ENCODE measurements at regions not wholly inside any gene's neighbourhood (a gene's known extent, or its start where the extent isn't known, plus 50 kb on each side); places are given as distances from the start of the nearest gene placed in this dataset.

GRCh38 chr9:100939636-100940035, 88.9 kb upstream of the PLPPR1 start:
- ChIA-PET CTCF (no interaction called here), POLR2A (no interaction called here)
- no peak for DNase-seq (ENCODE audit: extremely low spot score)
- TF ChIP-seq FOXA1 (IDR thresholded peaks at IDR 0.05) (no peak), PKNOX1 (IDR thresholded peaks at IDR 0.05) (no peak), FOXK2 (IDR thresholded peaks at IDR 0.05) (no peak), FOXM1 (IDR thresholded peaks at IDR 0.05; ENCODE audit: borderline replicate concordance) (no peak), SP1 (IDR thresholded peaks at IDR 0.05) (no peak), ELF4 (IDR thresholded peaks at IDR 0.05) (no peak), ZNF384 (IDR thresholded peaks at IDR 0.05) (no peak), HDGF (IDR thresholded peaks at IDR 0.05; ENCODE audit: borderline replicate concordance) (no peak), SUZ12 (IDR thresholded peaks at IDR 0.05) (no peak), LEF1 (IDR thresholded peaks at IDR 0.05; ENCODE audit: borderline replicate concordance) (no peak), BHLHE40 (IDR thresholded peaks at IDR 0.05; ENCODE audit: borderline replicate concordance) (no peak), TARDBP (IDR thresholded peaks at IDR 0.05) (no peak), ARNT (IDR thresholded peaks at IDR 0.05) (no peak), L3MBTL2 (conservative IDR thresholded peaks at IDR 0.05) (no peak), CTBP1 (IDR thresholded peaks at IDR 0.05; ENCODE audit: borderline replicate concordance) (no peak), NFRKB (IDR thresholded peaks at IDR 0.05) (no peak)

DNA sequence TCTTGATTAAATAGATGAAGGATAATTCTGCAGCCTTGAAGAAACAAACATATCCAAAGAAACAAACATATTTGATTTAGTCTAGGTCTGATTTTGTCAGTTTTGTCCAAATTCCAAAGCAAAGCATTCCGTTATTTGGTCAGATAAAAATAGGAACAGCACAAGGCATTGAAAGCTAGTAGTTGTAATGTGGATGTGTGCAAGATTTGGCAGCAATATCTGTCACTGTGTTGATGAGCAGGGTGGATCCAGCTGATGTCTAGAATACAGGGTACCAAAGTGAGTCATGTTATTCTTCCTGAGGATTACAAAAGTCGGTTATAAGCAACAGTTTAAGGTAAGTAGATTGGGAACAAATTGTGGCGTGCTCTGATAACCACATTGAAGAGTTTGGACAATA, 69.3 kb upstream of the PLPPR1 start:
- TF ChIP-seq ELF4 (IDR thresholded peaks at IDR 0.05), result no peak
- no peak for TF ChIP-seq L3MBTL2 (conservative IDR thresholded peaks at IDR 0.05)
- no peak for TF ChIP-seq SP1 (IDR thresholded peaks at IDR 0.05)
- TF ChIP-seq ZNF384 (IDR thresholded peaks at IDR 0.05), result no peak
- TF ChIP-seq SUZ12 (IDR thresholded peaks at IDR 0.05), result no peak
- no peak for TF ChIP-seq FOXM1 (IDR thresholded peaks at IDR 0.05; ENCODE audit: borderline replicate concordance)
- CTCF ChIA-PET, result no interaction called here
- POLR2A ChIA-PET, result no interaction called here
- DNase-seq (ENCODE audit: extremely low spot score), result no peak
